PC-9 (cell line): ENCODE measurements at regions not wholly inside any gene's neighbourhood (a gene's known extent, or its start where the extent isn't known, plus 50 kb on each side); places are given as distances from the start of the nearest gene placed in this dataset.

Source experiments
- BruUV-seq: library from RNA; stranded (reverse); fragments of 400-500 nt; replicated peaks from 2 replicates; lab custom pipeline; 2021; lab: Mats Ljungman, UMichigan
- CTCF ChIA-PET: fragments of 300-600 bp; sonication (Branson Sonifier 250); formaldehyde crosslinking; loops from one replicate; lab custom pipeline; 2022; ENCODE audit warnings: antibody characterized with exemption; lab: Charles Lee
- POLR2A ChIA-PET: fragments of 300-600 bp; sonication (Branson Sonifier 250); formaldehyde crosslinking; loops from one replicate; lab custom pipeline; 2022; ENCODE audit warnings: antibody characterized with exemption; ENCODE audit not compliant: unreplicated experiment; lab: Charles Lee
- DNase-seq, 2 experiments: peaks; one replicate each; pipeline versions ENCODE4 v3.0.0 to v3.0.0-alpha.2; 2015 to 2022; ENCODE audit warnings: mixed read lengths in 1 of 2
- H2AFZ ChIP-seq: fragments of 200-600 bp; sonication (generic); 2 replicates; pipeline ENCODE4 v1.8.1; 2017; ENCODE audit warnings: antibody characterized with exemption
- H3F3A ChIP-seq: fragments of 200-600 bp; sonication (generic); 2 replicates; pipeline ENCODE4 v1.8.1; 2017; ENCODE audit warnings: antibody characterized with exemption, mild to moderate bottlenecking, low read depth; ENCODE audit not compliant: insufficient read depth
- H3K27ac ChIP-seq: fragments of 200-600 bp; sonication (generic); 2 replicates; pipeline ENCODE4 v1.6.1; 2016; ENCODE audit warnings: mixed run types
- H3K27me3 ChIP-seq: fragments of 200-600 bp; sonication (generic); 2 replicates; pipeline ENCODE4 v1.6.1; 2016; ENCODE audit warnings: low read depth, mixed run types; ENCODE audit not compliant: insufficient read depth
- H3K36me3 ChIP-seq: fragments of 200-600 bp; sonication (generic); 2 replicates; pipeline ENCODE4 v1.6.1; 2016; ENCODE audit warnings: low read depth, mixed run types
- H3K4me1 ChIP-seq: fragments of 200-600 bp; sonication (generic); replicated peaks from 2 replicates; pipeline ENCODE4 v1.6.1; 2016; ENCODE audit warnings: mixed run types; ENCODE audit not compliant: insufficient read depth
- H3K4me2 ChIP-seq: fragments of 200-600 bp; sonication (generic); 2 replicates; pipeline ENCODE4 v1.6.1; 2017; ENCODE audit warnings: mixed run types
- H3K4me3 ChIP-seq: fragments of 200-600 bp; sonication (generic); 2 replicates; pipeline ENCODE4 v1.6.1; 2016; ENCODE audit warnings: mixed run types
- H3K79me2 ChIP-seq: fragments of 200-600 bp; sonication (generic); 2 replicates; pipeline ENCODE4 v1.6.1; 2017; ENCODE audit warnings: low read depth, mixed run types
- H3K9me2 ChIP-seq: fragments of 200-600 bp; sonication (generic); 2 replicates; pipeline ENCODE4 v1.8.1; 2017; ENCODE audit warnings: mild to moderate bottlenecking; ENCODE audit not compliant: insufficient read depth
- H3K9me3 ChIP-seq: fragments of 200-600 bp; sonication (generic); 2 replicates; pipeline ENCODE4 v1.8.1; 2016; ENCODE audit warnings: low read depth; ENCODE audit not compliant: insufficient read depth
- H4K20me1 ChIP-seq: fragments of 200-600 bp; sonication (generic); 2 replicates; pipeline ENCODE4 v1.8.1; 2017; ENCODE audit not compliant: insufficient read depth
- EZH2 ChIP-seq: fragments of 200-600 bp; sonication (generic); IDR thresholded peaks from 2 replicates; pipeline ENCODE4 v1.8.0; 2017; ENCODE audit warnings: antibody characterized with exemption, low read depth
- intact Hi-C: fragments of 100-400 bp; cut with micrococcal nuclease; formaldehyde crosslinking; loops from one replicate; pipeline ENCODE4 v1.10.0; 2022; ENCODE audit not compliant: unreplicated experiment
- TF ChIP-seq, protein P1 (sequence below): fragments of 200-600 bp; sonication (generic); conservative IDR thresholded peaks from 2 replicates; pipeline ENCODE4 v1.6.1; 2017; ENCODE audit warnings: mixed run types, antibody characterized with exemption, mild to moderate bottlenecking, moderate library complexity

DNA sequence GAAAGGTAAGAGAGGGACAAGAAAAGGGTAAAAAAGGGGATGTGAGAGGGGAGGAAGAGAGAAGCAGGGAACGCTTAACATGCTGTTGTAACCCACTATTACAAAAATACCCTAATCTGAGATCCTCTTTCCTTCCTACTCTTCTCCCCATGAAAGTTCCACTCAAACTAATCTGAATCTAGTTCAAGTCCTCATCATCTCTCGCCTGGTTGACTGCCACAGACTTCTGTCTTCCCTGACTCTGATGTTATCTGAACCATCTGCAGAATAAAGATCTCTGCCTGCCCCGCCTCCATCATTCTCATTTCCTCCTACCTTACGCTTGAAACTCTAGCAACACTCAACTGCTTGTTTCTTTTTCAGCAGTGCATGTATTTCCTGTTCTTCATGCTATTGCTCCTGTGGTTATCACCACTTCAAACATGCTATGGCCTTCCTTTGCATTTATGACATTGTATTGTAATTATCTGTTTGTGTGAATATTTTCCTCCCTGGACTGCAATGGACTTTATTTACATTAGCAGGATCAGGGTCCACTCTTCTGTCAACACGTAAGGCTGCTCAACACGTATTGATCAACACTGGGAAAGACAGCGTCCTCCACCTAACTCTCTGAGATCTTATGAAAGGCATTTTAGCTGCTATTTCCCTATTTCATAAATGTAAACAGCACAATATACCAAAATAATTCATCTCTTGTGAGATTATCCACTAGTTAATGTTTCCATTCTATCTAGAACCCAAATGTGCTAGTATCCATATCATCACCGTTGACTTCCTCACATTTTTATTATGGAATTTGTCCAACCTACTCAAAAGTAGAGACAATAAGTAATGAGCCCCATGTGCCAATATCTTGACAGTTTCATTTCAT, 215.5 kb upstream of the USP25 start:
- intact Hi-C loops = no loop called here
- no peak overlapping the region for H3K27ac ChIP-seq
- H3K9me2 ChIP-seq = no peaks in the 10 kb centered on the region
- DNase-seq = no peak
- ChIA-PET POLR2A (no interaction called here), CTCF (no interaction called here)
- H3K36me3 ChIP-seq = no peaks in the 10 kb centered on the region
- TF ChIP-seq EZH2 = no peak
- TF ChIP-seq, protein P1, sequence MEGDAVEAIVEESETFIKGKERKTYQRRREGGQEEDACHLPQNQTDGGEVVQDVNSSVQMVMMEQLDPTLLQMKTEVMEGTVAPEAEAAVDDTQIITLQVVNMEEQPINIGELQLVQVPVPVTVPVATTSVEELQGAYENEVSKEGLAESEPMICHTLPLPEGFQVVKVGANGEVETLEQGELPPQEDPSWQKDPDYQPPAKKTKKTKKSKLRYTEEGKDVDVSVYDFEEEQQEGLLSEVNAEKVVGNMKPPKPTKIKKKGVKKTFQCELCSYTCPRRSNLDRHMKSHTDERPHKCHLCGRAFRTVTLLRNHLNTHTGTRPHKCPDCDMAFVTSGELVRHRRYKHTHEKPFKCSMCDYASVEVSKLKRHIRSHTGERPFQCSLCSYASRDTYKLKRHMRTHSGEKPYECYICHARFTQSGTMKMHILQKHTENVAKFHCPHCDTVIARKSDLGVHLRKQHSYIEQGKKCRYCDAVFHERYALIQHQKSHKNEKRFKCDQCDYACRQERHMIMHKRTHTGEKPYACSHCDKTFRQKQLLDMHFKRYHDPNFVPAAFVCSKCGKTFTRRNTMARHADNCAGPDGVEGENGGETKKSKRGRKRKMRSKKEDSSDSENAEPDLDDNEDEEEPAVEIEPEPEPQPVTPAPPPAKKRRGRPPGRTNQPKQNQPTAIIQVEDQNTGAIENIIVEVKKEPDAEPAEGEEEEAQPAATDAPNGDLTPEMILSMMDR = no peak
- H4K20me1 ChIP-seq = no peaks in the 10 kb centered on the region
- H3K4me2 ChIP-seq = no peak overlapping the region
- no peak overlapping the region for H3K4me3 ChIP-seq
- no peaks in the 10 kb centered on the region for H3K9me3 ChIP-seq
- no peaks in the 10 kb centered on the region for H3K79me2 ChIP-seq
- H2AFZ ChIP-seq = no peak overlapping the region
- no TSS peak for BruUV-seq
- no peaks in the 10 kb centered on the region for H3K4me1 ChIP-seq
- H3K27me3 ChIP-seq = no peaks in the 10 kb centered on the region
- H3F3A ChIP-seq = no peaks in the 10 kb centered on the region

- H3K9me3 ChIP-seq = no peaks in the 10 kb centered on the region
- H3K4me3 ChIP-seq = no peak overlapping the region
- no peak for DNase-seq
- no peak overlapping the region for H3K4me2 ChIP-seq
- H3K36me3 ChIP-seq = no peaks in the 10 kb centered on the region
- no peak overlapping the region for H3K27ac ChIP-seq
- no TSS peak for BruUV-seq
- no peaks in the 10 kb centered on the region for H3K9me2 ChIP-seq
- H3K27me3 ChIP-seq = no peaks in the 10 kb centered on the region
- CTCF ChIA-PET = no interaction called here
- H3K4me1 ChIP-seq = no peaks in the 10 kb centered on the region
- H3K79me2 ChIP-seq = no peaks in the 10 kb centered on the region
- POLR2A ChIA-PET = no interaction called here
- H2AFZ ChIP-seq = no peak overlapping the region
- no peaks in the 10 kb centered on the region for H4K20me1 ChIP-seq
- intact Hi-C loops = no loop called here
- TF ChIP-seq, protein P1 = no peak
- no peak for TF ChIP-seq EZH2
- H3F3A ChIP-seq = no peaks in the 10 kb centered on the region
Observed at GRCh38 chr21:15515908-15516307, 213.9 kb upstream of the USP25 start.

DNA sequence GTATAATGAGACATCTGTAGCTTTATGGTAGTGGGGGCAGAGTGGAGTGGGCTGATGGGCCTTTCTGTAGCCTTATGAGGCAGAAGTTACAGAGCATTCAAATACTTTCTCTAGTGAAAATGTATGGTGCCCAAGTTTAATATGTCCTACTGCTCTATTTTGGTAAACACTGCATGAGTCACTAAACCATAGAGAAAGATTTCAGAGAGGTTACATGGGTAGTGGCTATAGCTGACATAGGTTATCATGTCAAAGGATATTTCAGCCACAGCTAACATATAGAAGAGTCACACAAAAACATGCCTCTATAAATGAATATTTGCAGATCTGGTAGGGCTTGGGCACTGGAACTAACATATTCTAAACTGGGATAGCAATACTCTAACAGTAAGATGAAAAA, 212.4 kb upstream of the USP25 start:
- no peaks in the 10 kb centered on the region for H3K79me2 ChIP-seq
- no peaks in the 10 kb centered on the region for H3K4me1 ChIP-seq
- H3K4me2 ChIP-seq = no peak overlapping the region
- POLR2A ChIA-PET = no interaction called here
- no peaks in the 10 kb centered on the region for H3K9me3 ChIP-seq
- no peaks in the 10 kb centered on the region for H4K20me1 ChIP-seq
- H2AFZ ChIP-seq = no peak overlapping the region
- H3K9me2 ChIP-seq = no peaks in the 10 kb centered on the region
- CTCF ChIA-PET = no interaction called here
- DNase-seq = no peak
- TF ChIP-seq, protein P1 = no peak
- no peak for TF ChIP-seq EZH2
- intact Hi-C loops = no loop called here
- no TSS peak for BruUV-seq
- no peaks in the 10 kb centered on the region for H3K27me3 ChIP-seq
- no peak overlapping the region for H3K4me3 ChIP-seq
- no peaks in the 10 kb centered on the region for H3F3A ChIP-seq
- no peaks in the 10 kb centered on the region for H3K36me3 ChIP-seq
- no peak overlapping the region for H3K27ac ChIP-seq
